ENCODE measurements at regions not wholly inside any gene's neighbourhood (a gene's known extent, or its start where the extent isn't known, plus 50 kb on each side); places are given as distances from the start of the nearest gene placed in this dataset.

- TF ChIP-seq GATA2 (IDR thresholded peaks at IDR 0.05; ENCODE audit: low read depth, low read length): no peak
- no peak for TF ChIP-seq GATA3 (IDR thresholded peaks at IDR 0.05; ENCODE audit: low read depth, low read length)
These were observed 1881.7 kb downstream of the ARAP2 start for GRCh38 chr4:34362654-34363053.

Measured in SH-SY5Y (cell line).